Liver (tissue), 3 donors: ENCODE measurements at regions not wholly inside any gene's neighbourhood (a gene's known extent, or its start where the extent isn't known, plus 50 kb on each side); places are given as distances from the start of the nearest gene placed in this dataset.

ENCODE experiments used
- ATF3 ChIP-seq: IDR thresholded peaks from 2 replicates; pipeline ENCODE4 v1.6.1; 2016; ENCODE audit warnings: antibody characterized with exemption
- CTCF ChIP-seq: fragments of 150-350 bp; IDR thresholded peaks from 2 replicates; pipeline ENCODE4 v1.5.1; 2017; ENCODE audit warnings: improper control_type of control experiment, low read depth, low read length; ENCODE audit not compliant: missing input control
- EGR1 ChIP-seq, 2 donors: IDR thresholded peaks; 2 replicates each; pipeline ENCODE4 v1.6.1; 2016 to 2018; ENCODE audit warnings: antibody characterized with exemption in 2 of 2, low read depth in 2 of 2
- FOXA2 ChIP-seq: IDR thresholded peaks from 2 replicates; pipeline ENCODE4 v1.6.1; 2016; ENCODE audit warnings: antibody characterized with exemption
- GABPA ChIP-seq, 2 donors: IDR thresholded peaks in 1 of 2; conservative IDR thresholded peaks in 1 of 2; 2 replicates each; pipeline ENCODE4 v1.6.1; 2016; ENCODE audit warnings: antibody characterized with exemption in 2 of 2, mild to moderate bottlenecking in 1 of 2, moderate library complexity in 1 of 2
- JUND ChIP-seq, 2 donors: IDR thresholded peaks; 2 replicates each; pipeline ENCODE4 v1.6.1; 2016; ENCODE audit warnings: antibody characterized with exemption in 2 of 2
- MAX ChIP-seq: IDR thresholded peaks from 2 replicates; pipeline ENCODE4 v1.6.1; 2016; ENCODE audit warnings: antibody characterized with exemption
- RAD21 ChIP-seq, 2 donors: IDR thresholded peaks; 2 replicates each; pipeline ENCODE4 v1.6.1; 2016; ENCODE audit warnings: antibody characterized with exemption in 2 of 2, mild to moderate bottlenecking in 2 of 2
- REST ChIP-seq: IDR thresholded peaks from 2 replicates; pipeline ENCODE4 v1.6.1; 2016; ENCODE audit warnings: antibody characterized with exemption, mild to moderate bottlenecking
- RXRA ChIP-seq, 2 donors: IDR thresholded peaks; 2 replicates each; pipeline ENCODE4 v1.6.1; 2017 to 2018; ENCODE audit warnings: antibody characterized with exemption in 2 of 2, mild to moderate bottlenecking in 1 of 2
- SP1 ChIP-seq: IDR thresholded peaks from 2 replicates; pipeline ENCODE4 v1.6.1; 2018; ENCODE audit warnings: antibody characterized with exemption, mild to moderate bottlenecking
- TAF1 ChIP-seq: conservative IDR thresholded peaks from 2 replicates; pipeline ENCODE4 v1.6.1; 2016; ENCODE audit warnings: antibody characterized with exemption, mild to moderate bottlenecking
- YY1 ChIP-seq: IDR thresholded peaks from 2 replicates; pipeline ENCODE4 v1.6.1; 2016; ENCODE audit warnings: antibody characterized with exemption, mild to moderate bottlenecking
- ZBTB33 ChIP-seq: IDR thresholded peaks from 2 replicates; pipeline ENCODE4 v1.6.1; 2016; ENCODE audit warnings: antibody characterized with exemption
- donor health status: healthy.
- donor health status: healthy.

GRCh38 chr1:191886977-191887376 lies 271.3 kb upstream of the RGS18 start:
- TF ChIP-seq CTCF (no peak), RAD21 (IDR thresholded peaks at IDR 0.05) (no peak), ATF3 (no peak), MAX (no peak), REST (no peak), YY1 (no peak), FOXA2 (no peak), JUND (IDR thresholded peaks at IDR 0.05) (no peak), EGR1 (IDR thresholded peaks at IDR 0.05; ENCODE audit: low read depth in 2 of 2) (no peak), GABPA (IDR thresholded peaks at IDR 0.05 in 1 of 2, conservative IDR thresholded peaks at IDR 0.05 in 1 of 2) (no peak), SP1 (no peak), RXRA (IDR thresholded peaks at IDR 0.05) (no peak), ZBTB33 (no peak), TAF1 (no peak)
